Tibial nerve (tissue), 4 donors: ENCODE measurements at regions not wholly inside any gene's neighbourhood (a gene's known extent, or its start where the extent isn't known, plus 50 kb on each side); places are given as distances from the start of the nearest gene placed in this dataset.

Experiments used
- EP300 ChIP-seq, 2 donors: sonication (generic); formaldehyde crosslinking; IDR thresholded peaks; one replicate each; pipeline ENCODE4 v1.6.1; 2017; ENCODE audit warnings: antibody characterized with exemption in 2 of 2, mild to moderate bottlenecking in 1 of 2
- TF ChIP-seq, protein P1 (sequence below), 5 experiments: fragments of 200-600 bp in 3 of 5; fragments of 450-650 bp in 2 of 5; sonication (generic) in 3 of 5; IDR thresholded peaks; one replicate each; pipeline ENCODE4 v1.5.1; 2016 to 2019; ENCODE audit warnings: antibody characterized with exemption in 5 of 5, mild to moderate bottlenecking in 3 of 5, moderate library complexity in 2 of 5

- TF ChIP-seq, protein P1, sequence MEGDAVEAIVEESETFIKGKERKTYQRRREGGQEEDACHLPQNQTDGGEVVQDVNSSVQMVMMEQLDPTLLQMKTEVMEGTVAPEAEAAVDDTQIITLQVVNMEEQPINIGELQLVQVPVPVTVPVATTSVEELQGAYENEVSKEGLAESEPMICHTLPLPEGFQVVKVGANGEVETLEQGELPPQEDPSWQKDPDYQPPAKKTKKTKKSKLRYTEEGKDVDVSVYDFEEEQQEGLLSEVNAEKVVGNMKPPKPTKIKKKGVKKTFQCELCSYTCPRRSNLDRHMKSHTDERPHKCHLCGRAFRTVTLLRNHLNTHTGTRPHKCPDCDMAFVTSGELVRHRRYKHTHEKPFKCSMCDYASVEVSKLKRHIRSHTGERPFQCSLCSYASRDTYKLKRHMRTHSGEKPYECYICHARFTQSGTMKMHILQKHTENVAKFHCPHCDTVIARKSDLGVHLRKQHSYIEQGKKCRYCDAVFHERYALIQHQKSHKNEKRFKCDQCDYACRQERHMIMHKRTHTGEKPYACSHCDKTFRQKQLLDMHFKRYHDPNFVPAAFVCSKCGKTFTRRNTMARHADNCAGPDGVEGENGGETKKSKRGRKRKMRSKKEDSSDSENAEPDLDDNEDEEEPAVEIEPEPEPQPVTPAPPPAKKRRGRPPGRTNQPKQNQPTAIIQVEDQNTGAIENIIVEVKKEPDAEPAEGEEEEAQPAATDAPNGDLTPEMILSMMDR (IDR thresholded peaks at IDR 0.05), result no peak
- TF ChIP-seq EP300 (IDR thresholded peaks at IDR 0.05), result no peak
Measured at GRCh38 chr13:77386046-77386445, 59.2 kb upstream of the MYCBP2 start.
